MCF 10A (cell line): ENCODE measurements at regions not wholly inside any gene's neighbourhood (a gene's known extent, or its start where the extent isn't known, plus 50 kb on each side); places are given as distances from the start of the nearest gene placed in this dataset.
A peak's percentile ranks its signal among the peaks of the same experiment; 100 is the strongest.

Experiments used
- BruUV-seq: library from RNA; stranded (reverse); fragments of 400-500 nt; replicated peaks from 2 replicates; lab custom pipeline; 2021; lab: Mats Ljungman, UMichigan
- CTCF ChIA-PET: fragments of 300-600 bp; sonication (Branson Sonifier 250); formaldehyde crosslinking; extraction: SDS; loops from one replicate; lab custom pipeline; 2021; ENCODE audit warnings: antibody characterized with exemption, inconsistent platforms; lab: Yijun Ruan, JAX
- POLR2A ChIA-PET: fragments of 300-600, 350-650 bp; sonication (Branson Sonifier 250); formaldehyde crosslinking; extraction: SDS; loops from one replicate; lab custom pipeline; 2020; ENCODE audit warnings: antibody characterized with exemption, inconsistent platforms; lab: Yijun Ruan, JAX
- DNase-seq: peaks from one replicate; pipeline ENCODE4 v3.0.0-alpha.2; 2018; ENCODE audit not compliant: unreplicated experiment
- H3K27ac Mint-ChIP-seq: one replicate; pipeline ENCODE4 v1.8.0; 2022; ENCODE audit warnings: mild to moderate bottlenecking, low read depth, mixed read lengths; ENCODE audit not compliant: unreplicated experiment
- H3K27me3 Mint-ChIP-seq: one replicate; pipeline ENCODE4 v1.8.0; 2022; ENCODE audit warnings: mixed read lengths; ENCODE audit not compliant: insufficient read depth, unreplicated experiment
- H3K36me3 Mint-ChIP-seq: one replicate; pipeline ENCODE4 v1.8.0; 2022; ENCODE audit warnings: mild to moderate bottlenecking, moderate library complexity, mixed read lengths; ENCODE audit not compliant: insufficient read depth, unreplicated experiment
- H3K4me1 Mint-ChIP-seq: one replicate; pipeline ENCODE4 v1.8.0; 2022; ENCODE audit warnings: mixed read lengths; ENCODE audit not compliant: insufficient read depth, unreplicated experiment
- H3K4me3 Mint-ChIP-seq: one replicate; pipeline ENCODE4 v1.8.0; 2022; ENCODE audit warnings: mild to moderate bottlenecking, moderate library complexity, mixed read lengths; ENCODE audit not compliant: unreplicated experiment
- H3K9me3 Mint-ChIP-seq: one replicate; pipeline ENCODE4 v1.8.0; 2022; ENCODE audit warnings: mixed read lengths; ENCODE audit not compliant: unreplicated experiment
- intact Hi-C: fragments of 100-400 bp; cut with micrococcal nuclease; formaldehyde crosslinking; loops from 2 replicates; pipeline ENCODE4 v1.14.1; 2022
- TF ChIP-seq, protein P1 (sequence below): fragments of 200-600 bp; IDR thresholded peaks from one replicate; pipeline ENCODE4 v1.8.0; 2022; ENCODE audit warnings: antibody characterized with exemption, mild to moderate bottlenecking; ENCODE audit not compliant: unreplicated experiment

DNA sequence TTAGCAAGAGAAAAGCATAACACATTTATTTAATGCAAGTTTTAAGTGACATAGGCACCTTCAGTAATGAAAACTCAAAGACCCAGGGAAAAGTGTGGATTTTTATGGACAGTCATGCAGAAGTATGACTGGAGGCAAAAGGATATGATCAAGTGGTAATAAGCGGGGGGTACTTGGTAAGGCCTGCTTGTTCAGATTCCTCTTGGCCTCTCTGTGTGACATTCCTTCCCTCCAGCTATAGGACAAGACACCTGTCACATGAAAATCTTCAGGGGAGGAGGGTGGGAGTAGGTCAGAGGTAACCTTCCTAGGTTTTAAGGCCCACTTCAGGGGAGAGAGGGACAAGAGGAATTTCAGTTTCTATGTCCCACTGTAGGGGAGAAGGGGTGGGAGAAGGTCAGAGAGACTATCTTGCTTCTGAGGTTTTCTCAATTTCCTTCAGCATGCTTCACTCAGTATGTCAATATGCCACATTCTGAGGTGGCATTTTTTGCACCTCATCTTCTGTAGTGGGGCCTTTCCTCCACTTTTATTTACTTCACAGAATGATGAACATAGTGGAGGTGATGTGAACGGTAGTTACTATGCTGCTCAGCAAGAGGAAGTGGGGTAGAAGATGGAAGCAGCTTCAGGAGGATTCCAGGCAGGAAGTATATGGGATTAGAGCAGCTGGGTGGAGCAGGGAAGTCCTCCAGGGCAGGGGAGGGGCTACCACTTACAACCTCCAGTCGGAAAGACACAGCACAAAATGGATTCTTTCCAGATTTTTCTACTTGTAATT, 73.2 kb upstream of the RFC3 start:
- TF ChIP-seq, protein P1, sequence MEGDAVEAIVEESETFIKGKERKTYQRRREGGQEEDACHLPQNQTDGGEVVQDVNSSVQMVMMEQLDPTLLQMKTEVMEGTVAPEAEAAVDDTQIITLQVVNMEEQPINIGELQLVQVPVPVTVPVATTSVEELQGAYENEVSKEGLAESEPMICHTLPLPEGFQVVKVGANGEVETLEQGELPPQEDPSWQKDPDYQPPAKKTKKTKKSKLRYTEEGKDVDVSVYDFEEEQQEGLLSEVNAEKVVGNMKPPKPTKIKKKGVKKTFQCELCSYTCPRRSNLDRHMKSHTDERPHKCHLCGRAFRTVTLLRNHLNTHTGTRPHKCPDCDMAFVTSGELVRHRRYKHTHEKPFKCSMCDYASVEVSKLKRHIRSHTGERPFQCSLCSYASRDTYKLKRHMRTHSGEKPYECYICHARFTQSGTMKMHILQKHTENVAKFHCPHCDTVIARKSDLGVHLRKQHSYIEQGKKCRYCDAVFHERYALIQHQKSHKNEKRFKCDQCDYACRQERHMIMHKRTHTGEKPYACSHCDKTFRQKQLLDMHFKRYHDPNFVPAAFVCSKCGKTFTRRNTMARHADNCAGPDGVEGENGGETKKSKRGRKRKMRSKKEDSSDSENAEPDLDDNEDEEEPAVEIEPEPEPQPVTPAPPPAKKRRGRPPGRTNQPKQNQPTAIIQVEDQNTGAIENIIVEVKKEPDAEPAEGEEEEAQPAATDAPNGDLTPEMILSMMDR: no peak
- no peaks in the 10 kb centered on the region for H3K9me3 Mint-ChIP-seq
- intact Hi-C loops: no loop called here
- ChIA-PET CTCF (no interaction called here), POLR2A (no interaction called here)
- H3K27ac Mint-ChIP-seq: peak overlapping the region; percentile 50
- H3K4me1 Mint-ChIP-seq: peaks cover 22% of the 10 kb centered on the region
- no peaks in the 10 kb centered on the region for H3K27me3 Mint-ChIP-seq
- no peak for DNase-seq
- H3K4me3 Mint-ChIP-seq: no peak overlapping the region
- BruUV-seq: no TSS peak
- H3K36me3 Mint-ChIP-seq: no peaks in the 10 kb centered on the region

DNA sequence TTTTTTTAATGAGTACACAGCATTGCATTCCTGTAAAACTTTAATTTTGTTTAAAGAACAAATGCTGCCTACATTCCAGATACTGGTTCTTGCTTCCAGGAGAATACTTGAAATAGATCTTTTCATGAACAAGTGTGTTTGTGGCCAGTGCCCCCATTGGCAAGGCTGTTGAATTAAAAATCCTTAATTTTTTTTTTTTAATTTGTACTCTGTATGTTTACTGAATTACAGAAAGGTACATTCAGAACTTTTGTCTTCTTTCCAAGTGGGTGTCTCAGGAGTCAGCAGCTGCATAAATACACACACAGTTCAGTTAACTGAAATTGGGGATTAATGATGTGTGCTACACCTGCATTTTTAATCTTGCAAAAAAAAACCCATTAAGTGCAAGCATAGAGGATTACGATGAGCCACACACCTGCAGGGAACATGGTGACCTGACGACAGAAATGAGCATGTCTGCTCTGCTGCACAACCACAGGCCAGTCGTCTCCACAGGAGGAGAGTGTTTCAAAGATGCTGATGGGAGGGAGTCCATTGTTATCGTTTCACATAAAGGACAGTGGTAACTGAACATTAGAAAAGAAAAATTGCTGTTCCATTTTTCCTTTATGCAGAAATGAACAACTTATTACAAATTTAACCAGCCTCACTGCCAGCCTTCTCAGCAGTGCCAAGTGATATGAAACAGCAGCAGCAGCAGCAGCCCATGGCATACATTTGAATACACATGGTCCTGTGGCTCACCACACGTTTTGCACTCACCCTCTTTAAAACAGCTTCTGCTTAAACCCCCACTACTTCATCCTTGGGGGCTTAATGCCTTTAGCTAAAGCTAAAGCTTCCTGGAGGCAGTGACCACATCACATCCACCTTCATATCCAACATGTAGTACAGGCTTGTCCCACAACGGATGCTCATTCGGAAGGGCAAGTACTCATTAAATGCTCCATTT, 72.3 kb upstream of the RFC3 start:
- no peak for DNase-seq
- CTCF ChIA-PET: interaction anchor here (0.7 kb wide), 1 partner anchor 102 kb away, joined by 3 read pairs; no protein-coding TSS in a partner anchor
- intact Hi-C loops: no loop called here
- TF ChIP-seq, protein P1: no peak
- H3K27ac Mint-ChIP-seq: peak overlapping the region; percentile 50
- no peaks in the 10 kb centered on the region for H3K27me3 Mint-ChIP-seq
- peaks cover 17% of the 10 kb centered on the region for H3K4me1 Mint-ChIP-seq
- no peak overlapping the region for H3K4me3 Mint-ChIP-seq
- no TSS peak for BruUV-seq
- H3K9me3 Mint-ChIP-seq: no peaks in the 10 kb centered on the region
- H3K36me3 Mint-ChIP-seq: no peaks in the 10 kb centered on the region
- POLR2A ChIA-PET: no interaction called here

DNA sequence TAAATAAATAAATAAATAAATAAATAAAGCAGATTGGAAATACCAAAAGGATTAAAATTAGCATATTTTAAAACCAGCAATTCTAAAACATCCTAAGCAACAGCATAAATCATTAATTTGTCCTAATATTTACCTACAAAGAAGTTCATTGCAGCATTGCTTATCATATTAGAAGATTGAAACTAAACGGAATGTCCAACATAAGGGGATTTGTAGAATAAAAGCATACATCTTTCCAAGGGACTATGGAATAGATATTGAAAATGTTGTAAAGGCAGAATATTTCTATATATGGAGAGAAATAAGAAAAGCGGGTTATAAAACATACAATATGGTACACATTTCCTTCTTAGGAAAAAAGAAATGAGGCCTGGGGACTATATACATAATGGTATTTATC, 71.1 kb upstream of the RFC3 start:
- POLR2A ChIA-PET: interaction anchor here (0.7 kb wide), 1 partner anchor 118 kb away, joined by 3 read pairs; no protein-coding TSS in a partner anchor
- peaks cover 17% of the 10 kb centered on the region for H3K4me1 Mint-ChIP-seq
- BruUV-seq: no TSS peak
- no peaks in the 10 kb centered on the region for H3K36me3 Mint-ChIP-seq
- DNase-seq: no peak
- H3K4me3 Mint-ChIP-seq: no peak overlapping the region
- no peak overlapping the region for H3K27ac Mint-ChIP-seq
- H3K27me3 Mint-ChIP-seq: no peaks in the 10 kb centered on the region
- intact Hi-C loops: no loop called here
- H3K9me3 Mint-ChIP-seq: no peaks in the 10 kb centered on the region
- TF ChIP-seq, protein P1: no peak
- CTCF ChIA-PET: no interaction called here

DNA sequence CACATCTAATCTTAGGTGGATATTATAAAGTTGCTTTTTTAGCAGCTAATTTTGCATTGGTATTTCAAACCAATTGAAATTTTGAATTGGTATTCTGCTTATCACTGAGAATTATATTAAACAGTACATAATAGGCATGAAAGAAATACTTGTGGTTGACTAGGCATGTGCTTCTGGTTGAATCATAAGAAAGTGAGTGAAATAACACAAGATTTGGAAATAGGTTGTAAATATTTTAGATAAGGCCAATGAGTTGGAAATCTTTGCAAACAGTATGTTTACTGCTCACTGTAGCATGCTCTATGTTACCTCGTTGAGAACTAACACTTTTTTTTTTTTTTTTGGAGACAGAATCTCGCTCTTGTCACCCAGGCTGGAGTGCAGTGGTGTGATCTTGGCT, 66.8 kb upstream of the RFC3 start:
- Mint-ChIP-seq H3K36me3 (no peaks in the 10 kb centered on the region), H3K4me3 (no peak overlapping the region), H3K9me3 (no peaks in the 10 kb centered on the region), H3K27ac (no peak overlapping the region), H3K4me1 (no peaks in the 10 kb centered on the region), H3K27me3 (no peaks in the 10 kb centered on the region)
- TF ChIP-seq, protein P1: no peak
- ChIA-PET CTCF (no interaction called here), POLR2A (no interaction called here)
- no peak for DNase-seq
- intact Hi-C loops: no loop called here
- BruUV-seq: no TSS peak
